Activated CD8-positive, alpha-beta memory T cell treated with anti-CD3 and anti-CD28 coated beads for 4 hours (primary cell): ENCODE measurements at regions not wholly inside any gene's neighbourhood (a gene's known extent, or its start where the extent isn't known, plus 50 kb on each side); places are given as distances from the start of the nearest gene placed in this dataset.

Experiments used
- DNase-seq, 2 donors: peaks; one replicate each; pipeline ENCODE4 v3.0.0-alpha.2; 2020; ENCODE audit warnings: low read depth in 2 of 2

GRCh38 chr11:112355726-112356125 lies 95.1 kb upstream of the PLET1 start:
- DNase-seq = no peak

- DNase-seq = no peak
Measured at GRCh38 chr11:112357488-112357887, 96.8 kb upstream of the PLET1 start.

GRCh38 chr11:112361396-112361795 lies 100.7 kb upstream of the PLET1 start:
- DNase-seq = no peak

GRCh38 chr11:112363527-112363926 lies 102.9 kb upstream of the PLET1 start:
- no peak for DNase-seq

DNA sequence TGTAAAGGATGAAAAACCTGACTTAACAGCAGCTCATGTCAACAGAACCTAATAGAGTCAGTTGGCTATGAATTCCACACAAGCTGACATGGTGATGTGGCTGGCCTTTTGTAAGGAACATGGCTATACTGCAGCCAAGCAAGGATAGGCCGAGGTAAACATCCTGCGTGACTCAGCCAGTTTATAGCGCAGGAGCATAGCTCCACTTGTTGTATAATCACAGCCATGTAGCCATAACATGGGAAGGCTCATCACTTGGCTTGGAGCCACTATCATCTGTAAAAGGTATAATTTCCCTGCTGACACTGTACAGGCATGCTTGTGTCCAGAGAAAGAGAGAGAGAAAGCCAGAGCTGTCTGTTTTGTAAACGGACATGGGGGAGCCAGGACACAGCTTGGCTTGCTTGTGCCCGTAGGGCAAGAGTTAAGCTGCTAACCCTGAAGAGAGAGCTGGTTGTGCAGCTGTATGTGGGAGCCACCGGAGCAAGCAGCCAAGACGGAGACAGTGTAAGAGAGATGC lies 104.4 kb upstream of the PLET1 start:
- DNase-seq = no peak

DNA sequence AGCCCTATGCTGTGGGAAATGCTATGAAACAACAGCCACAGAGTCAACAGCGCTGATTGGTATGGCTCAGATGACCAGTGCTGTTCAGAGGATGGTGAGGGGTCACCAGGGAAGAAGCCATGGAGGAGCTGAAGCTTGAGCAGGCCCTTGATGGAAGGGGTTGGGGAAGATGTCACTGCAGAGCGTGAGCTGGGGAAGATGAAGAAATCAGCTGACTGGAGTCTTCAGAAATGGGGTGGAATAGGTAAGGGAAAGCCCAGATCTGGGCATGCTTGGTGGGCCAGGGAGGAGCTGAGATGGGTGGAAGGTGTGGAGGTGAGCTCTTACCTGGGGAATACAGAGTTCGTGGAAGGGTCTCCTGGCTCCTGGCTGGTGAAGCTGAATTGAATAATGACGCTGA lies 105.4 kb upstream of the PLET1 start:
- no peak for DNase-seq

DNA sequence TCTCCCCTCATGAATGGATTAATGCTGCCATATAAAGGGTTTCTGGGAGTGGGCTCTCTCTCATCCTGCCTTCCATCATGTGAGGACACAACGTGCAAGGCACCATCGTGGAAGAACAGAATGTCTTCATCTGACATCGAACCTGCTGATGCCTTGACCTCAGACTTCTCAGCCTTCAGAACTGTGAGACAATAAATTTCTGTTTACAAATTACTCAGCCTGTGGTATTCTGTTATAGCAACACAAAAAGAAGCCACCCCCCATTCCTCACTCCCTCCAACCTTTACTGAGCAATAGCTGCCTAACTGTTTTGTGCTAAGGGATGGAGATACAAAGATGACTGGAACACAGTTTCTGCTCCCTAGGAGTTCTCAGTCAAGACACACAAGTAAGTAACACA lies 106.1 kb upstream of the PLET1 start:
- no peak for DNase-seq

- DNase-seq = no peak
Measured at GRCh38 chr11:112367461-112367860, 106.8 kb upstream of the PLET1 start.

- DNase-seq = no peak
Measured at GRCh38 chr11:112367895-112368294, 107.2 kb upstream of the PLET1 start.

- DNase-seq = no peak
Measured at GRCh38 chr11:112368381-112368780, 107.7 kb upstream of the PLET1 start.

DNA sequence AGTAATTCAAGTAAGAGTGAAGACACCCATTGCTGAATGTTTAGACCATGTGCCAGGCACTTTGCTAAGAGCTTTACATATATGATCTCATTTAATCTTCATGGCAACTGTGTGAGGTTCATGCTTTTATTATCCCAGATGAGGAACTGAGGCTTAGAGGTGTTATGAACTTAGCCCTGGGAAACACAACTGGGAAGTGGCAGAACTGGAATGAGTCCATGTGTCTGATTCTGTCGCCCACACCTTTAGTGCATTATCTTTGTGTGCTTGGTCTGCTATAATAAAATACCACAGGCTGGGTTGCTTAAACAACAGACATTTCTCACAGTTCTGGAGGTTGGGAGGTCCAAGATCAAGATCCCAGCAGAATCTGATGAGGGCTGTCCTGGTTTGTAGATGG lies 108.7 kb upstream of the PLET1 start:
- DNase-seq = no peak

DNA sequence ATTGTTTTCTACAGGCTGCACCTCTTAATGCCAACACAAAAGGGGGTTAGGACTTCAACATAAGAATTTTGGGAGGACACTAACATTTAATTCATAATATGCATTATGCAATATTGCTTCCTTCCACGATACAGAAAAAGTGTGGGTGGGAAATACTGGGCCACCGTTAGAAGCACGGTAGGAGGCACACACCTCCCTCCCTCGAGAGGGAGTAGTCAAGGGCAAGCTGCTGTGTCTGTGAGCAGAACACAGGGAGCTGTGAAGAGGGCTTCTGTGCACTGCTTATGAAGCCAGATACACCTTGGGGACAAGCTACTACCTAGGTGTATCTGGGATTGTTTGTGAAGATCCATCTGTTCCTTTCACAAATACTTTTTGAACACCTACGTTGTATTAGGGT lies 109.3 kb upstream of the PLET1 start:
- DNase-seq = no peak

- DNase-seq = no peak
Measured at GRCh38 chr11:112374486-112375140, 114.0 kb upstream of the PLET1 start.

GRCh38 chr11:112377946-112378345 lies 117.3 kb upstream of the PLET1 start:
- no peak for DNase-seq

- no peak for DNase-seq
Measured at GRCh38 chr11:112380464-112380863, 119.8 kb upstream of the PLET1 start.

GRCh38 chr11:112381578-112381977 lies 120.9 kb upstream of the PLET1 start:
- DNase-seq = no peak

GRCh38 chr11:112382561-112382960 lies 121.9 kb upstream of the PLET1 start:
- DNase-seq = no peak

DNA sequence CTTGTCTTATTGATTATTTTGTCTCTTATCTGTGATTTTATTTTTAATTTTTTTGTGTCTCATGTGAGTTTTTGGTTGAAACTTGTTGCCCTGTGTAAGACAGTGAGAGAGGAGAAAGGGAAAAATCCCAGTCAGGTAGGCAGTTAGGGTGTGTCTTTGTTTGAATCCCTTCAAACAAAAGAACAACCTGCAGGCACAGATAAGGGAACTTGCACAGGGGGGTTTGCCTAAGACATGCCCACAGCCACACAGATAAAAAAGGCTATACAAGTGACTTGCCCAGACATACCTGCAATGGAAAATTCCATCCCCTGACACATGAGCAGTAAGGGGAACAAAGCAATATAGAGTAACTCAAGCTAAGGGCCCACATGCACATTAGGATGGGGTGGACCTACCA lies 127.8 kb upstream of the PLET1 start:
- DNase-seq = no peak

DNA sequence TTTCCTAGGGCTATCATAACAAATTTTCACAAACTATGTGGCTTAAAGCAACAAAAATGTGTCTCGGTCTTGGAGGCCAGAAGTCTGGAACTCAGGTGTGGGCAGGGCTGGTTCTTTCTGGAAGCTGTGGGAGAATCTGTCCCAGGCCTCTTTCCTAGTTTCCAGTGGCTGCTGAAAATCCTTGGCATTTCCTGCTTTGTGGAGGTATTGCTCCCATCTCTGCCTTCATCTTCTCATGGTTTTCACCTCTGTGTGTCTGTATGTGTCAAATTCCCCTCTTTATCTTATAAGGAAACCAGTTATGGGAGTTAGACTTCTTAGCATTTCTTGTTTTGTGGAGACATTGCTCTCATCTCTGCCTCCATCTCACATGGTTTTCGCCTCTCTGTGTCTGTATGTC lies 130.4 kb upstream of the PLET1 start:
- DNase-seq = no peak

DNA sequence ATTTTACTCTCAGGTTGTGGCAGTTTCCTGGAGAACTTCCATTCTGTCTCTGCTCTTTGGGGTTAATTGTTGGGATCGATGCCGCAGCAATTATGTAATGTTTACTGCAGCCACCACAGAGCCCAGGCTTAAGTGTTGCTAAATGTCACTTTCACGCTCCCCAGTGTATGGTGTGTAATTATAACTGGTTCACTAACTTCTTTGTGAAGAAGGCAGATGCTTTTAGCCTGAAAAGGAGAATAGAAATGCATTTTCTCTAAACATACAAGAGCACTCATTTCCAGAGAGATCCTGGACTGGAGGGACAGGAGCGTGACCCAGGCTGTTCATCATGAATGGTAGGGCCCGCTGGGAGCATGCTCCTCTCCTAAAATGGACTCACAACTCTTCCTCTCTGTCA lies 132.2 kb upstream of the PLET1 start:
- no peak for DNase-seq

- no peak for DNase-seq
Measured at GRCh38 chr11:112394304-112394703, 133.6 kb upstream of the PLET1 start.

- DNase-seq = no peak
Measured at GRCh38 chr11:112396076-112396475, 135.4 kb upstream of the PLET1 start.

- no peak for DNase-seq
Measured at GRCh38 chr11:112398798-112399478, 138.3 kb upstream of the PLET1 start.
